SK-N-SH (cell line): ENCODE measurements at regions not wholly inside any gene's neighbourhood (a gene's known extent, or its start where the extent isn't known, plus 50 kb on each side); places are given as distances from the start of the nearest gene placed in this dataset.

Experiments used
- CTCF ChIA-PET: fragments of 300-600, 350-600 bp; formaldehyde crosslinking; extraction: SDS; loops from one replicate; lab custom pipeline; 2021; lab: Yijun Ruan, JAX
- POLR2A ChIA-PET: fragments of 350-600 bp; sonication (Branson Sonifier 250); formaldehyde crosslinking; extraction: SDS; loops from one replicate; lab custom pipeline; 2020; ENCODE audit warnings: antibody characterized with exemption, inconsistent platforms; lab: Yijun Ruan, JAX
- DNase-seq: peaks from one replicate; pipeline ENCODE4 v3.0.0; 2012
- H2AFZ ChIP-seq: fragments of 200-600 bp; sonication (generic); 2 replicates; pipeline ENCODE4 v1.8.1; 2016; ENCODE audit warnings: antibody characterized with exemption, mild to moderate bottlenecking, low read depth
- H3F3A ChIP-seq: fragments of 200-600 bp; sonication (generic); replicated peaks from 2 replicates; pipeline ENCODE3; 2016; ENCODE audit warnings: antibody characterized with exemption, mild to moderate bottlenecking; ENCODE audit not compliant: insufficient read depth
- H3K27ac ChIP-seq, 2 experiments: fragments of 200-500 bp in 1 of 2; fragments of 200-600 bp in 1 of 2; sonication (Bioruptor generic) in 1 of 2; sonication (generic), shearing (Covaris generic) in 1 of 2; 2 replicates each; pipeline versions ENCODE4 v1.5.1 to v1.6.1; 2014 to 2016; ENCODE audit warnings: low read depth in 2 of 2, inconsistent platforms in 1 of 2, low read length in 1 of 2, mild to moderate bottlenecking in 1 of 2, mixed read lengths in 1 of 2
- H3K27me3 ChIP-seq: fragments of 200-600 bp; sonication (generic), shearing (Covaris generic); 2 replicates; pipeline ENCODE4 v1.6.1; 2016; ENCODE audit warnings: mixed run types; ENCODE audit not compliant: insufficient read depth
- H3K36me3 ChIP-seq, 2 experiments: fragments of 200-500 bp in 1 of 2; fragments of 200-600 bp in 1 of 2; sonication (Bioruptor generic) in 1 of 2; sonication (generic) in 1 of 2; replicated peaks in 1 of 2; 2 replicates each; pipeline versions ENCODE3 to v1.5.1; 2014 to 2016; ENCODE audit warnings: low read length in 1 of 2, mild to moderate bottlenecking in 1 of 2; ENCODE audit not compliant: insufficient read depth in 2 of 2, control insufficient read depth in 1 of 2
- H3K4me1 ChIP-seq, 2 experiments: fragments of 200-500 bp in 1 of 2; fragments of 200-600 bp in 1 of 2; sonication (Bioruptor generic) in 1 of 2; sonication (generic), shearing (Covaris generic) in 1 of 2; 2 replicates each; pipeline versions ENCODE4 v1.5.1 to v1.6.1; 2014 to 2016; ENCODE audit warnings: low read depth in 1 of 2, low read length in 1 of 2, mixed run types in 1 of 2; ENCODE audit not compliant: insufficient read depth in 2 of 2, control insufficient read depth in 1 of 2
- H3K4me2 ChIP-seq: fragments of 200-600 bp; sonication (generic), shearing (Covaris generic); 2 replicates; pipeline ENCODE4 v1.6.1; 2017; ENCODE audit warnings: mixed run types
- H3K4me3 ChIP-seq, 2 experiments: fragments of 200-500 bp in 1 of 2; fragments of 200-600 bp in 1 of 2; sonication (Bioruptor generic) in 1 of 2; sonication (generic), shearing (Covaris generic) in 1 of 2; 2 replicates each; pipeline versions ENCODE4 v1.5.1 to v1.8.1; 2014 to 2016; ENCODE audit warnings: low read depth in 2 of 2, inconsistent platforms in 1 of 2, low read length in 1 of 2, mild to moderate bottlenecking in 1 of 2, mixed read lengths in 1 of 2, moderate library complexity in 1 of 2
- H3K79me2 ChIP-seq: fragments of 200-600 bp; sonication (generic); 2 replicates; pipeline ENCODE4 v1.8.1; 2017; ENCODE audit warnings: mild to moderate bottlenecking; ENCODE audit not compliant: insufficient read depth
- H3K9ac ChIP-seq: fragments of 200-600 bp; sonication (generic); 2 replicates; pipeline ENCODE4 v1.6.1; 2017; ENCODE audit warnings: mixed run types
- H3K9me2 ChIP-seq: fragments of 200-600 bp; sonication (generic); 2 replicates; pipeline ENCODE4 v1.6.1; 2017; ENCODE audit warnings: mixed run types
- H3K9me3 ChIP-seq: fragments of 200-600 bp; sonication (generic); 2 replicates; pipeline ENCODE4 v1.6.1; 2017; ENCODE audit warnings: mixed run types, mild to moderate bottlenecking, moderate library complexity
- H4K20me1 ChIP-seq: fragments of 200-600 bp; sonication (generic); 2 replicates; pipeline ENCODE4 v1.6.1; 2017; ENCODE audit warnings: mild to moderate bottlenecking, mixed run types; ENCODE audit not compliant: insufficient read depth
- CHD2 ChIP-seq: fragments of 150-350 bp; IDR thresholded peaks from 2 replicates; pipeline ENCODE4 v1.6.1; 2018; ENCODE audit warnings: low read length; ENCODE audit not compliant: partially characterized antibody
- EZH2phosphoT487 ChIP-seq: fragments of 200-600 bp; sonication (generic); IDR thresholded peaks from 2 replicates; pipeline ENCODE4 v1.6.1; 2017; ENCODE audit warnings: low read depth, mixed run types, mild to moderate bottlenecking, antibody characterized with exemption, moderate library complexity, borderline replicate concordance
- JUND ChIP-seq: IDR thresholded peaks from 2 replicates; pipeline ENCODE4 v1.4.0; 2012
- NFIC ChIP-seq: IDR thresholded peaks from 2 replicates; pipeline ENCODE4 v1.4.0; 2012; ENCODE audit warnings: borderline replicate concordance
- PBX3 ChIP-seq: IDR thresholded peaks from 2 replicates; pipeline ENCODE4; 2012
- POLR2AphosphoS5 ChIP-seq: IDR thresholded peaks from 2 replicates; pipeline ENCODE4 v1.6.1; 2012; ENCODE audit warnings: low read depth, low read length
- RAD21 ChIP-seq: IDR thresholded peaks from 2 replicates; pipeline ENCODE4 v1.6.1; 2012; ENCODE audit warnings: mild to moderate bottlenecking, low read length
- RCOR1 ChIP-seq: fragments of 150-350 bp; IDR thresholded peaks from 2 replicates; pipeline ENCODE4 v1.6.1; 2017; ENCODE audit warnings: antibody characterized with exemption, low read length
- TCF12 ChIP-seq: IDR thresholded peaks from 2 replicates; pipeline ENCODE4 v1.4.0; 2012
- TEAD4 ChIP-seq: IDR thresholded peaks from 2 replicates; pipeline ENCODE4 v1.4.0; 2012; ENCODE audit warnings: mild to moderate bottlenecking, borderline replicate concordance; ENCODE audit not compliant: insufficient read depth
- USF1 ChIP-seq: IDR thresholded peaks from 2 replicates; pipeline ENCODE4 v1.4.0; 2012; ENCODE audit warnings: low read depth, borderline replicate concordance
- USF2 ChIP-seq: fragments of 150-350 bp; IDR thresholded peaks from 2 replicates; pipeline ENCODE4 v1.6.1; 2017; ENCODE audit warnings: antibody characterized with exemption, low read length, low read depth, borderline replicate concordance
- YY1 ChIP-seq: IDR thresholded peaks from 2 replicates; pipeline ENCODE4 v1.4.0; 2012; ENCODE audit warnings: low read depth, mild to moderate bottlenecking
- ZBTB33 ChIP-seq: IDR thresholded peaks from 2 replicates; pipeline ENCODE4 v1.4.0; 2012; ENCODE audit warnings: low read depth, borderline replicate concordance
- WGBS: methylation state at CpG from one replicate; pipeline ENCODE4 v1.1.6; 2017; ENCODE audit warnings: low lambda C conversion rate; 5-methylcytosine and 5-hydroxymethylcytosine counted together

GRCh38 chr10:55051515-55051914 lies 250.5 kb upstream of the PCDH15 start:
- 43% methylated on average over 2 of the region's 2 CpGs for WGBS
- Histone ChIP-seq H3K27me3 (no peaks in the 10 kb centered on the region), H3K27ac (no peak overlapping the region), H3K9ac (no peak overlapping the region), H3F3A (no peaks in the 10 kb centered on the region), H3K79me2 (no peaks in the 10 kb centered on the region), H2AFZ (no peak overlapping the region), H3K4me3 (no peak overlapping the region), H4K20me1 (no peaks in the 10 kb centered on the region), H3K4me2 (no peak overlapping the region), H3K36me3 (no peaks in the 10 kb centered on the region), H3K9me3 (no peaks in the 10 kb centered on the region), H3K4me1 (no peaks in the 10 kb centered on the region; a peak in 1 of 4 replicates), H3K9me2 (no peaks in the 10 kb centered on the region)
- ChIA-PET CTCF (no interaction called here), POLR2A (no interaction called here)
- no peak for TF ChIP-seq JUND
- no peak for TF ChIP-seq EZH2phosphoT487
- no peak for TF ChIP-seq CHD2
- no peak for TF ChIP-seq NFIC
- TF ChIP-seq ZBTB33: no peak
- no peak for TF ChIP-seq RCOR1
- no peak for TF ChIP-seq PBX3
- TF ChIP-seq POLR2AphosphoS5: no peak
- TF ChIP-seq RAD21: no peak
- TF ChIP-seq USF2: no peak
- TF ChIP-seq USF1: no peak
- no peak for TF ChIP-seq TCF12
- no peak for TF ChIP-seq TEAD4
- TF ChIP-seq YY1: no peak
- DNase-seq: no peak
